HFFc6 (cell line): ENCODE measurements at regions not wholly inside any gene's neighbourhood (a gene's known extent, or its start where the extent isn't known, plus 50 kb on each side); places are given as distances from the start of the nearest gene placed in this dataset.
"Not testable (repeated sequence)": the region's sequence is repeated elsewhere in the genome, so short reads cannot be mapped to it uniquely, and the experiment has no call there.

Experiments used
- DNase-seq: peaks from one replicate; pipeline ENCODE4 v3.0.0-alpha.2; 2018
- H3K27ac Mint-ChIP-seq: 2 replicates; pipeline ENCODE4 v1.8.0; 2020; ENCODE audit warnings: mild to moderate bottlenecking, mixed read lengths
- H3K27me3 Mint-ChIP-seq: 2 replicates; pipeline ENCODE4 v1.8.0; 2021; ENCODE audit warnings: mild to moderate bottlenecking, moderate library complexity, mixed read lengths; ENCODE audit not compliant: insufficient read depth
- H3K36me3 Mint-ChIP-seq: 2 replicates; pipeline ENCODE4 v1.8.0; 2021; ENCODE audit warnings: low read depth, mixed read lengths
- H3K4me1 Mint-ChIP-seq: 2 replicates; pipeline ENCODE4 v1.8.0; 2020; ENCODE audit warnings: low read depth, mixed read lengths
- H3K4me3 Mint-ChIP-seq: 2 replicates; pipeline ENCODE4 v1.8.0; 2020; ENCODE audit warnings: mild to moderate bottlenecking, moderate library complexity, mixed read lengths
- H3K9me3 Mint-ChIP-seq: 2 replicates; pipeline ENCODE4 v1.8.0; 2020; ENCODE audit warnings: mild to moderate bottlenecking, mixed read lengths
- TF ChIP-seq, protein P1 (sequence below): fragments of 200-600 bp; sonication (generic); IDR thresholded peaks from 2 replicates; pipeline ENCODE4 v1.5.0; 2021; ENCODE audit warnings: antibody characterized with exemption, mild to moderate bottlenecking

DNA sequence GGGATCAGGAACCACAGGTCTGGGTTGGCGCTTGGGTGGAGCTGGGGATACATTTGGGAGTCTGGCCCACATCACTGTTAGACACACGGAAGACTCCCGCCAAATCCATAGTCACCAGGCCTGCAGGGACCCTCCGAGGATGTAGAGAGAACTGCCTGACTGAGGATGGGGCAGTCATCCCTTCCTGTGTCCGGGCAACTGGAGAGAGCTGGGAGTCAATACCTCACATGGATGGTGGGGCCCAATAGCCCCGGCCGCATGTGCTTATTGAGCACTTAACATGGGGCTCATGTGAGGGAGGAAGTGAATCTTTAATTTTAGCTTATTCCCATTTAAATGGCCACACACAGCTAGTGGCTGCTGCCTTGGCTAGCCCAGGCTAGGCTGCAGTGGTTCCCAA, 124.5 kb downstream of the TLR5 start:
- Mint-ChIP-seq H3K4me1 (no peaks in the 10 kb centered on the region), H3K27me3 (peaks cover 6% of the 10 kb centered on the region), H3K4me3 (no peak overlapping the region), H3K36me3 (no peaks in the 10 kb centered on the region), H3K9me3 (no peaks in the 10 kb centered on the region), H3K27ac (no peak overlapping the region)
- TF ChIP-seq, protein P1, sequence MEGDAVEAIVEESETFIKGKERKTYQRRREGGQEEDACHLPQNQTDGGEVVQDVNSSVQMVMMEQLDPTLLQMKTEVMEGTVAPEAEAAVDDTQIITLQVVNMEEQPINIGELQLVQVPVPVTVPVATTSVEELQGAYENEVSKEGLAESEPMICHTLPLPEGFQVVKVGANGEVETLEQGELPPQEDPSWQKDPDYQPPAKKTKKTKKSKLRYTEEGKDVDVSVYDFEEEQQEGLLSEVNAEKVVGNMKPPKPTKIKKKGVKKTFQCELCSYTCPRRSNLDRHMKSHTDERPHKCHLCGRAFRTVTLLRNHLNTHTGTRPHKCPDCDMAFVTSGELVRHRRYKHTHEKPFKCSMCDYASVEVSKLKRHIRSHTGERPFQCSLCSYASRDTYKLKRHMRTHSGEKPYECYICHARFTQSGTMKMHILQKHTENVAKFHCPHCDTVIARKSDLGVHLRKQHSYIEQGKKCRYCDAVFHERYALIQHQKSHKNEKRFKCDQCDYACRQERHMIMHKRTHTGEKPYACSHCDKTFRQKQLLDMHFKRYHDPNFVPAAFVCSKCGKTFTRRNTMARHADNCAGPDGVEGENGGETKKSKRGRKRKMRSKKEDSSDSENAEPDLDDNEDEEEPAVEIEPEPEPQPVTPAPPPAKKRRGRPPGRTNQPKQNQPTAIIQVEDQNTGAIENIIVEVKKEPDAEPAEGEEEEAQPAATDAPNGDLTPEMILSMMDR = no peak
- DNase-seq = no peak

DNA sequence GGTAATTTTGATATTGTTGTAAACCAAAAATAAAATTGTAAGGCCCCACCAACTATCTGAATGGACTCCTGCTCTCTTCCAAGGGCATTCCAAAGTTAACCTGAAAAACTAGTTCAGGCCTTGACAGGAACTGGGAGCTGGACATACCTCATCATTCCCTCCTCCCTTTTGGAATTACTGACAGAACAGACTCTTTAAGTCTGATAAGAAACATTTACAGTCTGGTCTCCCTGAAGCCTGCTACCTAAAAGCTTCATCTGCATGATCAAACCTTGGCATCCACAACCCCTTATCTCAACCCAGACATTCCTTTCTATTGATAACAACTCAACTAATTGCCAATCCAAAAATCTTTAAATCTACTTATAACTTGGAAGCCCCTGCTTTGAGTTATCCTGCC, 123.8 kb downstream of the TLR5 start:
- Mint-ChIP-seq H3K4me1 (peaks cover 5% of the 10 kb centered on the region; the same call in 1 of the 2 replicates), H3K4me3 (no peak overlapping the region), H3K9me3 (no peaks in the 10 kb centered on the region), H3K27me3 (peaks cover 6% of the 10 kb centered on the region), H3K36me3 (no peaks in the 10 kb centered on the region), H3K27ac (no peak overlapping the region)
- DNase-seq = no peak
- TF ChIP-seq, protein P1 = no peak

DNA sequence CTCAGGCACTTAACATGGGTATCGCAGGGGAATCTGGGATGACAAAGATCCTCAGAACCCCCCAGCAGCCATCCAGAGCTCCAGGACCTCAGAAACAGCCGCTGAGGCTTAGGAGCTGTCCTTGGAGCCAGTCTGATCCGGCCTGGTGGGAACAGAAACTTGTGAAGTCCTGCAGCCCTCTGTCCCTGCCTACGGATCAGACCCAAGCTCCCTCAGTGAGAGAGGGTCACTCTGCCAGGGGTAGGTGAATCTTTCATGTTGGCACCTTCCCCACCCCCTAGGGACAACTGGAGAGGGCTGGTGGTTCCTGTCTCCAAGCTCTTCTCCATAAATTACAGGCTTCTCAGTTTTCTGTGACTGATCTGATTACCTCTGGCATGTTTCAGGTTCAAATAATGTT, 122.3 kb downstream of the TLR5 start:
- H3K27me3 Mint-ChIP-seq = peaks cover 6% of the 10 kb centered on the region; the same call in 1 of the 2 replicates
- H3K4me3 Mint-ChIP-seq = no peak overlapping the region
- TF ChIP-seq, protein P1 = no peak
- no peak for DNase-seq
- no peak overlapping the region for H3K27ac Mint-ChIP-seq
- H3K4me1 Mint-ChIP-seq = peaks cover 17% of the 10 kb centered on the region
- H3K9me3 Mint-ChIP-seq = no peaks in the 10 kb centered on the region
- no peaks in the 10 kb centered on the region for H3K36me3 Mint-ChIP-seq

DNA sequence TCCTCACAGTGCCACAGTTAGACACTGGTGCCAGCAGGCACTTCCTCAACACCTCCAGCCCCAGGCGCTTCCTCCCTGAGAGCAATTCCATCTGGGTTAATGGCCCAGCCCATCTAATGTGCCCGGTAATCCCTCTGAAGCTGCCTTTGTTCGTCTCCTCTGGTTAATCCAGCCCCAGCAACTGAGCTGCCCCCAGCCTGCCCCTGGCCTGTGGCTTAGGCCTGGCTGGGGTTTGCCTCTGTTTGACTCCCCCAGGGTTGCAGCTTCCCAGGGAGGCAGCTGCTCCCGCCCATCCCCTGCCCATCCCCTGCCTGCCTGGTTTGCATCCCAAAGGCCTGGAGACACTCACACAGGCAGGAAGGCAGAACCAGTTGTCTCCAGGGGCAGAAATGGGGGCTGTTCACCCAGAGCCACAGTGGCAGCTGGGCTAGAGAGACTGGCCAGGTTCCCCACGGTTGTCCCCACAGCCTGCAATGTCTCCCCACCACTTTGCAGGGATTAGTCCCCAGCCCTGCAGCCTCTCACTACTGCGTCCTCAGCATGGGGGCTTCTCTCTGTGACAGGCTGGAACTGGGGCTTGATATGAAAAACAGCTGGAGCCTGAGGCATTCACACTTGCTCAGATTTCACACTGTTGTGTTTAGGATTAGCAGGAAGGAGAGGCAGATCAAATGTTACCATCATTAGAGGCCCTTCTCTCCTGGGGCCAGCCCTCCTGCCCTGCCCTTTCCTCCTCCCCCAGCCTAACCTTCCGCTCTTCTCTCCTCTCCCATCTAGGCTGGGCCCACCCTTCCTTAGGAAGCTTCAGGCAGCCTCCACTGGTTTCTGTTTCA, 120.2 kb downstream of the TLR5 start:
- Mint-ChIP-seq H3K36me3 (no peaks in the 10 kb centered on the region), H3K27me3 (peaks cover 5% of the 10 kb centered on the region; the same call in 1 of the 2 replicates), H3K4me3 (no peak overlapping the region), H3K27ac (no peak overlapping the region), H3K9me3 (no peaks in the 10 kb centered on the region), H3K4me1 (peaks cover 17% of the 10 kb centered on the region)
- TF ChIP-seq, protein P1 = no peak
- no peak for DNase-seq

DNA sequence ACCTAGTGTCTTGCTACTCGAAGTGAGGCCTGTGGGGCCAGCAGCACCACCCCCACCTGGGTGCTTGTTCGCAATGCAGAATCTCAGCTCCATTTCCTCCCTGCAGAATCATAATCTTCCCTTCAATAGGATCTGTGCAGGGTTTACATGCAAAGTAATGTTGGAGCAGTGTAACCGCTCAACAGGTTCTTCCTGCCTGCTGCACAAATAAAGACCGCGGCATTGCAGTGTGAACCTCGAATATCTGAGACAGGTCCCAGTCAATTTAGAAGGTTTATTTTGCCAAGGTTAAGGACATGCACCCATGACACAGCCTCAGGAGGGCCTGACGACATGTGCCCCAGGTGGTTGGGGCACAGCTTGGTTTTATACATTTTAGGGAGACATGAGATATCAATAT, 119.2 kb downstream of the TLR5 start:
- TF ChIP-seq, protein P1 = no peak
- no peak for DNase-seq
- H3K4me1 Mint-ChIP-seq = peaks cover 17% of the 10 kb centered on the region
- H3K4me3 Mint-ChIP-seq = no peak overlapping the region
- peaks cover 7% of the 10 kb centered on the region; the same call in 1 of the 2 replicates for H3K27me3 Mint-ChIP-seq
- no peaks in the 10 kb centered on the region for H3K36me3 Mint-ChIP-seq
- H3K9me3 Mint-ChIP-seq = no peaks in the 10 kb centered on the region
- H3K27ac Mint-ChIP-seq = no peak overlapping the region

DNA sequence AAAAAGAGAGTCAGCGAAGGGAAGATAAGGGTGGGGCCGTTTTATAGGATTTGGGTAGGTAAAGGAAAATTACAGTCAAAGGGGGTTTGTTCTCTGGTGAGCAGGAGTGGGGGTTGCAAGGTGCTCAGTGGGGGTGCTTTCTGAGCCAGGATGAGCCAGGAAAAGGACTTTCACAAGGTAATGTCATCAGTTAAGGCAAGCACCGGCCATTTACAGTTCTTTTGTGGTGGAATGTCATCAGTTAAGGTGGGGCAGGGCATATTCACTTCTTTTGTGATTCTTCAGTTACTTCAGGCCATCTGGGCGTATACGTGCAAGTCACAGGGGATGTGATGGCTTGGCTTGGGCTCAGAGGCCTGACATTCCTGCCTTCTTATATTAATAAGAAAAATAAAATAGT, 118.6 kb downstream of the TLR5 start:
- not testable (repeated sequence) for H3K4me3 Mint-ChIP-seq, H3K27ac Mint-ChIP-seq
- peaks cover 12% of the 10 kb centered on the region for H3K27me3 Mint-ChIP-seq

DNA sequence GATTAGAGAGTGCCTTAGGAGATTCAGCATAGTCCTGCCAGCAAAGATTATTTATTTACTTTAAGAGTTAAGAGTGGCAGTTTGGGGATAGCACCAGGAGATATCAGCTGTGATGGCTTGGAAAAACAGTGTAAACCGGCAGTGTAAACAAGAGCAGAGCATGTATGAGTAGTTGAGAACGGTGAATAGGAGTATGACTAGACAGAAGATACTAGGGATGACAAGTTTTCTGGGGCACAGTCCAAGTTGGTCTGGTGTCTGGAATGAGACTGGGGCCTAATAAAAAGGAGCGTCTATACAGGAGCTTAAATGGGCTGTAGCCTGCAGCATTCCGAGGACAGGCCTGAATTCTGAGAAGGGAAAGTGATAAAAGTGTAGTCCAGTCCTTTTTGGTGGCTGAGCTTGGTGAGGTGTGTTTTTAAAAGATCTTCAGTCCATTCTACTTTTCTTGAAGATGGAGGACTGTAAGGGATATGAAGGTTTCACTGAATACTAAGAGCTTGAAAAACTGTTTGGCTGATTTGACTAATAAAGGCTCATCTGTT, 117.8 kb downstream of the TLR5 start:
- H3K27ac Mint-ChIP-seq = peak overlapping the region; percentile 34
- DNase-seq = peak; percentile 73
- H3K36me3 Mint-ChIP-seq, H3K4me3 Mint-ChIP-seq, H3K9me3 Mint-ChIP-seq: not testable (repeated sequence)
- H3K4me1 Mint-ChIP-seq = peaks cover 17% of the 10 kb centered on the region
- peaks cover 13% of the 10 kb centered on the region for H3K27me3 Mint-ChIP-seq

More for the DNA sequence above, 118.6 kb downstream of the TLR5 start:
- not testable (repeated sequence) for H3K36me3 Mint-ChIP-seq, DNase-seq, H3K9me3 Mint-ChIP-seq
- H3K4me1 Mint-ChIP-seq = peaks cover 17% of the 10 kb centered on the region

DNA sequence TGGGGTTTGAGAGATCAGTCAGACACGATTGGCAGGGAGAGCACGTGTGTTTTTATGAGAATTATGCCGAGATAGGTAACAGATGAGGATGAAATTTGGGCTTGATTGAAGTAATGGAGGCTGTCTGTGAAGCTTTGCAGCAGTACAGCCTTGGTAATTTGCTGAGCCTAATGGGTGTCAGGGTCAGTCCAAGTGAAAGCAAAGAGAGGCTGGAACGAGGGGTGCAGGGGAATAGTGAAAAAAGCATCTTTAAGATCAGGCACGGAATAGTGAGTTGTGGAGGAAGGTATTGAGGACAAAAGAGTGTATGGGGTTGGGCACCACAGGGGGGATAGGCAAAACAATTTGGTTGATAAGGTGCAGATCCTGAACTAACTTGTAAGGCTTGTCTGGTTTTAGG, 116.4 kb downstream of the TLR5 start:
- H3K36me3 Mint-ChIP-seq, H3K27ac Mint-ChIP-seq, DNase-seq, H3K9me3 Mint-ChIP-seq, H3K4me3 Mint-ChIP-seq: not testable (repeated sequence)
- H3K4me1 Mint-ChIP-seq = peaks cover 25% of the 10 kb centered on the region
- peaks cover 16% of the 10 kb centered on the region for H3K27me3 Mint-ChIP-seq
